GM21447 (cell line): ENCODE measurements at regions not wholly inside any gene's neighbourhood (a gene's known extent, or its start where the extent isn't known, plus 50 kb on each side); places are given as distances from the start of the nearest gene placed in this dataset.
A peak's percentile ranks its signal among the peaks of the same experiment; 100 is the strongest.
"Not testable (repeated sequence)": the region's sequence is repeated elsewhere in the genome, so short reads cannot be mapped to it uniquely, and the experiment has no call there.

Experiments used
- ATAC-seq: cut with Tn5 transposase; IDR thresholded peaks from one replicate; pipeline ENCODE4 v1.9.1; 2021; ENCODE audit not compliant: unreplicated experiment

DNA sequence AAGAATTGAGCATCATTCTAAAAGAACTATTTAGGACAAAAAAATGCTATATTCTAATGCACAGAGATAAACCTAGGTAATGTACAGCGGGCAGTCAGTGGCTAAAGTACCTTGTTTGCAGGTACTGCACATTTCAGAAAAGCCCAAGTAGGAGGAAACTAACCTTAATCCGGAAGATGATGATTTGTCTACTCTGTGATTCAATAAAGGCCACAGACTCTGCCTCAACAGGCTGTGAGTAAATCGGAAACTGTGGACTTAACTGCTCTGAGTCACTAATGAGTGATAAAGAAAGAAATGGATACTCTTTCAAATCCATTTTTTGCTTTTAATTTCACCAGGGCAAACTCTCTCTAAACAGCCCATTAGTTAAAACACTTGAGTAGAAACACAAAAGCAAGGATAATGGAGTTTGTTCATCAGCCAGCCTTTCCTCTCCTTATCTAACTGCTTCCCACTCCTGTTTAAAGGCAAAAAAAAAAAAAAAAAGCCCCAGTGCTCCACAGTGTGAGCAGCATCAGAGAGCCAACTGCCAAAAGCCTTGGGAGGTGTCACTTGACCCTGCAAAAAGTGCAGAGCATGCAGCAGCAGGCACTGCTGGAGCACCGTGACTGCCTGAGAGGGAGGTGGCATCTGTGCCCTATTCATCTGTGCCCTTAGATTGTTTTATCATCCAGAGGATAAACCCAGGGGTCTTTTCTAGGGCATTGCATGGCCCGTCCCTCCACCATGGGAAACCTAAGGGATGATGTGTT lies 187.7 kb downstream of the SATB1 start:
- ATAC-seq = peak; percentile 78

DNA sequence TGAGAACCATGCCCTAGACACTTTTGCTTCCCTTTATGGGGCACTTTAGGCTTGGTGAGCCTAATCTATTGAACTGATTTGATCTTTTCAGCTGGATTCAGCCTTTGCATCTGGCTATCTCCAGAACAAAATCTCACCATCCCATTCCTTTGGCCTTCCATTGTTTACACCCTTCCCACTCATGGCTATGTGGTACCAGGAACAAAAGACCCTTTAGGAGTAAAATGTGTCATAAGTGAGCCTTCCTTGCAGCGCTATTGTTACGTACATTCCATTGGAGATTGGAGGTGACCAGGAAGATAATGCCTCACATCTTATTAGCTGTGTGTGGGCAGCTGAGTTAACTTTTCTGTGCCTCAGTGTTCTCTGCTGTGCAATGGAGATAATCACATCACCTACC lies 188.4 kb downstream of the SATB1 start:
- ATAC-seq = no peak

DNA sequence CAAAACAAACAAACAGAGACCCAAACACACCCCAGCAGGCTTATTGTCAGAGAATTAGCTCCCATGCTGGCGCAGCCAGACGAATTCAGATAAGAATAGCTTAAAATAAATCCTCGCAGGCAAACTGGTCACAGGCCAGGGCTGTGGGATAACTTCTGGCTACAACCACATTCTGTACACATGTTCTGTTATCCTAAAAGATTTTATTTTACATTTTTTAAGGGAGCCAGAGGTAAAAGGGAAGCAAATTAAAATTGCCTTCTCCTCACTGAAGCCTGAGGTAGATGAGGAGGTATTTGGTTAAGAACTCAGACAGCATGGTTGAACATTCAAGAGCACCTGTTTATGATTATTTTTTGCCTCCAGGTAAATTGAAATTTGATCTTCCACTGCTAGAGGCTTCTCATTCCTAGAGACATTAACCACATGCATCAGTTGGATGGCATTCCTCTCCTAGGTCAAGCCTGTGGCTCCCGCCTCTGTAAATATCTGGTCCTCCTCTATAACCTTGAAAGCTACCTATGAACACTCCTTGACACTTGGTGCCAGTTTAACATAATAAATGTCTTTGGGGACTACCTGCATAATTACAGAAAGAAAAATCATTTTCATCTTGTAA lies 190.3 kb downstream of the SATB1 start:
- ATAC-seq = no peak

DNA sequence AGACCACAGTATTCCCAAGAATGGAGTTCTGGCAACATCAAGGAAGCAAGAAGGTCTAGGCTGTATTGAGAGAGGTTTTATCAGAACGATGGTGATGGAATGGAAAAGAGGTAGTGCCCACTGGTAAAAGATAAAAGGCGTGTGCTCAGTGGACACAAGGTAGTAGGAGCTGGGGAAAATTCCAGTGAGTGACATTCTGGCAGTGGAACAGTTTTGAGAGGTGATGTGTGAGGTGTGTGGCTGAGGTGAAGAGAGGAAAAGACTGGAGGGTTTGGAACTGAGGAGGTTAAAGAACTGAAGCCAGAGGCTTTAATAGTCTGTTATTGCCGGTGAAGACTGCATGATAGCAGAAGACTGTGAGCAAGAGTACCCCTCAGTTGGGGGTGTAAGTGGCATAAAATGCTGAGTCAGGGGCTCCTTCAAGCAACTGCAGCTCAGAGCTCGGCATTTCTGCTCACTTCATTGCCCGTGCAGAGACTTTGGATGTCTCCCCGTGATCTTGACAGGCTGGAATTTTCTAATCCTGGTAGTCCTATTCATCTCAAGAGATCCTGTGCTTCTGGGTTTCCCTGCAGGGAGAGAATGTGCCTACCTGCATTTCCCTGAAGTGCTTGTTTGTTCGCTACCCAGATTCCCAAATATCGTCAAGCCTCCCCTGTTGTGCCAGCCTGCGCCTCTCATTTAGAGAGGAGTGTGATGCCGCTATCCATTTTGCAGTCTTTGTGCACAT lies 191.0 kb downstream of the SATB1 start:
- ATAC-seq = no peak

DNA sequence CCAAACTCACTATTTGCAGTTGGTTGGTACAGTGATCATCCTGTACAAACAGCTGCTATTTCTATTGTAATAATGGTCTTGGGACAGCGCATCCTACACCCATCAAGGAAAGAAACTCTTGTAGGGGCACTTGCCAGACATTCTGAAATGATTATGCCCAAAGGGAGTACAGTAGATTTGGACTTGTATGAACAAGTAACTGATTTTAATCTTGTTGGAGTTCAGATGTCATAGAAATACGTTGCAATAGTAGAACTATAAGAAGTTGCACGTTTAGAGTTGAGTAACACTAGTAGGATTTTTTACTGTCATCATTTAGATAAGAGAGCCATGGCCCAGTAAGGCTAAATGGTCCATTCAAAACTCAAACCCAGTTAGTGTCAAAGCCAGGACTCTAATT lies 192.8 kb downstream of the SATB1 start:
- ATAC-seq = no peak

DNA sequence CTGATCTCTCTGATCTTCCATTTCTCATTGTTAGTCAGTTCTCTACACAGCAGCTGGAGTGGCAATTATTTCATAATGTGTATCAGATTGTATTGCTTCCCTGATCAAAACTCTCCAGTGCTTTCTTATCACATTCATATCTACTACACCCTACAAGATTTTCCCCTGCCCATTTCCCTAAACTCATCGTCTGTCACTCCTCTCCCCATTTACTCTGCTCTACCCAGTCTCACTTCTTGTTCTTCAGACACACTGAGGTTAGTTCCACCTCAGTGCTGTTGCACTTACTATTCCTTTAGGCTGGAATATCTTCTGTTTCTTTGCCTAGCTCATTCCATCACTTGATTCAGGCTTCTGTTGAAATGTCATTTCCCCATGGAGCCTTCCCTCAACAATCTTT lies 197.1 kb downstream of the SATB1 start:
- no peak for ATAC-seq

DNA sequence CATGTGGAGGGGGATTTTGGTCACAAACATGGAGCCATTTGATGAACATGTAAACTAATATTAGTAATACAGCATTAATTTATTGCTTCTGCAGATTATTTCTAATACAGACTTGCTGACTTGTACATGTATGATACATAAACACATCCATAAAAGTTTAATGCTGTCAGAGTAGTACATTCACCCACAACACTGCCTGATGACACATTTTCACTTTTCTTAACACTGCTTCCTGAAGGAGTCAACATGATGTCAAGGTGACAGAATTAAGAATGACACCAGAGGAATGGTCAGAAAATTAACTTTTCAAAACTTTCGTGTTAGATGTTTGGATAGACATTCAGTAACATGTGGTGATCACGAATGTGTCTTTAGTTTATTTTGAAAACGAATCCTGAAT lies 199.4 kb downstream of the SATB1 start:
- ATAC-seq = no peak

DNA sequence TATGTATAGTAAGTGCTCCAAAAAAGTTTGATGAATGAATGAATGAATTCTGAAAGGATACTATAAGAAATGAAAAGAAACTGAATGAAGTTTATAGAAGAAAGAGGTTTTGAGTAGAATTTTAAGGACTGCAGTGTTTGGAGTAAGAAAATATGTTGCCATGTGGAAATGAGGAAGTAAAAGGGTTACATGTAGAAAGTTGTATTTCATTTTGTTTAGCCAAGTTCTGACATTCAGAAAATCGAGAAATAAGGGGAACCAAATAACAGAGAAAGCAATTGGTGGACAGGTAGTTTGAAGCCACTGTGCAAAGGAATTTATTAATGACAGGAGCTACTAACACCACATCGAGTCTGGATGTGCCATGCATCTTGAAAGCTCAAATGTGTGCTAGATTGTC lies 200.7 kb downstream of the SATB1 start:
- no peak for ATAC-seq

DNA sequence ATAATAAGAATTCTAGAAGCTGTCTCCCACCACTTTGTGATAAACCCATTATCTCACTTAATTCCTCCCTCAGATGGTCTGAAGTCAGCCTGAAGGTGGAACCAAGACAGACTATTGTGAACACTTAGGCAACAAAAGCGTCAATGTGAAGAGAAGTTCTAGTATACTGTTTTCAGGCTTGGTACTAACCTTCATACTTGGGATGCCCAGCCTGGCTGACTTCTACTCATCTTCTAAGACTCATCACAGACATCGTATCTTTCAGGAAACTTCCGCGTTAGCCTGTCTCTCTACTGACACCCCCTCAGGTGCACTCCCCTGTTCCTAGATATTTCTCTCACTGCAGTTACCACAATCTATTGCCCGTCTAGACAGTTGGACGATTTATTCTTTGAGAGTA lies 201.2 kb downstream of the SATB1 start:
- ATAC-seq = peak; percentile 11

DNA sequence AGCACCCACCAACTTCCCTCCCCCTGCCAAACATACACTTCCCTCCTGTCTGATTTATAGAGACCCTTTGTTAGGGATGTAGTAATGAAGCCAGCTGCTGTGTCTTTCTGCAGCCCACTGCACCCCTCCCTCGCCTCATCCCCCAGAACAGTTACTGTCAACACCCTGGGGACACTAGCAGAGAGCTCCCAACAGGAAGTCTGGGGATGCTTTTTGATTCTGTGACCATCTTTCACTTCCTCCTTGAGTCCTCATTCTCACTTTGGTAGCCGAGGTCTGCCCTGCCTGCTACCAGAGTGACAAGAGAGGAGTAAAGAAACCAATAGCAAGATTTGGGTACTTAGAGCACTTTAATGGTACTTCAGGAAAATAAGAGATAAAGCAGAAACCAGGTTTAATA lies 201.6 kb downstream of the SATB1 start:
- peak; percentile 99 for ATAC-seq

DNA sequence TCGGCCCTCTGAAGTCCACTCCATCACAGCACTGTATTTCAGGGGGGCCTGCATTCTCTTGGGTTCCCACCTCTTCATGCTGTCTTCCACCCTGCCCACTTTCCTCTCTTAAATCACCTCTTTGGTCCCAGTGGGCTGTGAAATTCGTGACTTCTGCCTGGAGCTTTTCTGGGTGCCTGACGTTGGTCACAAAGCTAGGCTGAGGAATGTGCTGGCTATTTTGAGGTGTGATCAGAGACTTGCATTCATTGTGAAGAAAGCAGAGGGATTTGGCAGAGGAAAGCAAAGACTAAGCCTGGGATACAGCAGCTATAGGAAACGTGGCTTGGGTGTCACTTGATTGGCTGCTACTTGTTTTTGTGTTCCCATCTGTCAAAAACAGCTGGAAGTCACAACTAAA lies 202.5 kb downstream of the SATB1 start:
- ATAC-seq = no peak

DNA sequence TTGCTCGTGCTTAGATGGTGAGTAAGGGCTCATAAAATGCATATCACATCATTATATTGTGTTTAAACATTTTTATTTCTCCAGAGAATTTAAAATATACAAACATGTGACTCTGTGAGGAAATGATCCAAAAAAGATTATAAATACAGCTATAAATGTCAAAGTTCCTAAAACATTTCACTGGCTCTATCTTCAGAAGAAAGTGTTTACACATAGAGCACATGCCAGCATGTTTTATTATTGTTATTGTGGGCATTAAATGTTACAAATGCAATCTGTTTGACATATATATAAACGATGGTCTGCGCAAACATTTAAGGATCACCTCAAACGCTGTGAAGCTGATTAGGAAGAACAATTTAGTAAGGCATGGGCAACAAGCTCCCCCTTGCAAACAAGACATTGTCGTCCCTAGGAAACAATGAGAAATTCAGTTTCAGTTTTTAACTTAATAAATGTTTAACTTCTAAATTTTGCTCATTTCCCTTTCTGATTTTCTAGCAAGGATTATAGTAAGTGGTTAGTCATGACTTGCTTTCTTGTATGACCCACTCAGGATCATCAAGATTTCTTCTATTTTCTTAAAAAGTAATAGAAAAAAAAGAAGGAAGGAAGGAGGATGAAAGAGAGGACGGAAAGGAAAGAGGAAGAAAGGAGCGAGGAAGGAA lies 207.5 kb downstream of the SATB1 start:
- ATAC-seq = peak; percentile 46

DNA sequence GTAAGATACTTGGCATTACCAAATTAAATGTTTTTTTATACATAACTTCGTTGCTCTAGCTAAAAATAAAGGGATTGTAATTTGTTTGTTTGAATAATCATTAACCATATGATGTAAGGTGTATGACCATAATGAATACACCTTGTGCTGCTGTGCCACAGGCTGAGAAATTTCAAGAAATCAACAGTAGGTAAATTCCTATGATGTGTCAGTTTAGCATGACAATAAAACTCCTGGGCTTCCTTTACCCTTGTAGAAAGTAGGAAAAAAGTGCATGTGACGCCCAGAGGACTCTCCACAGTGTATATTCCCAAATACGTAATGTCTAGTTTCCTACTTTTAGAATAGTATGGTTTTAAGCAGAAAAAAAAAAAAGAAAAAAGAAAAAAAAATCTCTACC lies 208.1 kb downstream of the SATB1 start:
- ATAC-seq = no peak

DNA sequence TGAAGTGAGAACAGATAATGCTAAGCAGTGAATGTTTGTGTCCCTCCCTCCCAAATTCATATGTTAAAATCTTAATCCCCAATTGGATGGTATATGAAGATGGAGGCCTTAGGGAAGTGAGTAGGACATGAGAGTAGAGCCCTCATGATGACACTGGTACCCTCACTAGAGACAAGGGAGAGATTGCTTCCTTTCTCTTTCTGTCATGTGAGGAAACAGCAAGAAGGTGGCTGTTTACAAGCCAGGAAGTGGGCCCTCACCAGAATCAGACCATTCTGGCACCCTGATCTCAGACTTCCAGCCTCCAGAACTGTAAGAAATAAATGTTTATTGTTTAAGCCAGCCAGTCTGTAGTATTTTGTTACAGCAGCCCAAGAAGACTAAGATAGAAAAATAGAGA lies 209.5 kb downstream of the SATB1 start:
- ATAC-seq = no peak

DNA sequence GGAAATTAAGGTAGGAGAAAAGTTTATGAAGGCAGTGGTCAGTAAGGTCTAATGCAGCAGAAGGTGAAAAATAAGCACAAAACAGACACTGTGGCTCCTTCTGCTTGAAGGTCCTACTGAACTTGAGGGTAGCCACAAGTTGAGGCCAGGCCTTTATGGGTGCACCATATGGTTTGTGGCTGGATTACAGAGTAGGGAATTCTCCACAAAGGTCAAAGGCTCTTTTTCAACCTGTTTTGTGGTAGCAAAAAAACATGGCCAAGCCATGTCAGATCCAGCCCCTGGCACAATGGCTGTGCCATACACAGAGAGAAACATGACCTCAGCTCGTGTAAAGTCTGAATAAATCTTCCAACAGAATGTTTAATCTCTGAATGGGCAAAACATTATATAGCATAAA lies 214.0 kb downstream of the SATB1 start:
- no peak for ATAC-seq

DNA sequence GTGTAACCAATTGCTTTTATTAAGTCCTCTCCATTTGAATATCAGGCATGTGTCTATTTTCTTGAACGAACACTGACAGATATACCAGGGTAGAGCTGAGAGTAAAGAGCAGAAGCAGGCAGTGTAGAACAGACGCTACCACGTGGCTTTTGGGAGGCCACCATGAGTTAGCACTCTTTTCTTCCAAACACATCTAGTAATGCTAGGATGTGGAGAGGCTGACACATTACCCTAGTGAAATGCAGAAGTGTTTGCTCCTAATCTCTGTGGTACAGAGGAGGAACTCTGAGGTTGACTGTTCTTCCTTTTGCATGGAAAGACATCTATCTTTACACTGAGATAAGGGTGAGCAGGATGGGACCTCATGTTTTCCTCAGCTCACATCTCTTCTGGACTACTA lies 216.3 kb downstream of the SATB1 start:
- no peak for ATAC-seq

DNA sequence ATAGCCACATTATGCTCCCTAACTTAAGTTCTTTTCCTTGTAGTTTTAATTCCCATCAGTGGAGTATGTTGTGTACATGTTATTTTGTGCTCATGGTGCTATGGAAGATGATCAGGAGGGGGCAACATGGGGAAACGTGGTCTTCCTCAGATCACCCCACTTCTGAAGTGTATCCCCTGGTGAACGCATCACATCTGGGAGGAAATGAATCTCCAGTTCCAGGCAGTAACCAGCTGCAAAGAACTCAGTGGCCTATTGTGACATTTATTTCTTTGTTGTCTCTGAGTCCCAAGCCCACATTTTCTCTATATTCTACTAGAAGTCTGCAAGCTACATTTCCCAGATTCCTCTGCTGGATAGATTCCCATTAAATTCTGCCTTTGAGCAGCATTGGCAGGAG lies 217.0 kb downstream of the SATB1 start:
- ATAC-seq = no peak

DNA sequence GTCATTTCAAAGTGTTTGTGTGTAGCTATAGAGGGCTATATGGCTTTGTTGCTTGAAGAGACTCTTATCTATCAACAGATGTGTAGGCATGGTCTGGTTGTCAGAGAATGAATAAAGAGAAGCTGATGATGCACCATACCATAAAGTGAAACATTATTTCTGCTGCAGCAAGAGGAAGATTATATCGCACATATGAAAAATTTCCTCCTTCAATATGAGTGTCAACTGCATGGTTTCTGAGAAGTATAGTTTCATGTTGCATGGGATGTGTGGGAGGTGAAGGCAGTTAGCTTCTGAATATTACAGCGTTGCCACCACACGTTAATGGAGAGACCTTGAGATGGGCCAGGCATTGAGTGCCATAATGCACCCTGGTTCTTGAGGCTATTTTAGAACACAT lies 217.9 kb downstream of the SATB1 start:
- ATAC-seq = no peak

DNA sequence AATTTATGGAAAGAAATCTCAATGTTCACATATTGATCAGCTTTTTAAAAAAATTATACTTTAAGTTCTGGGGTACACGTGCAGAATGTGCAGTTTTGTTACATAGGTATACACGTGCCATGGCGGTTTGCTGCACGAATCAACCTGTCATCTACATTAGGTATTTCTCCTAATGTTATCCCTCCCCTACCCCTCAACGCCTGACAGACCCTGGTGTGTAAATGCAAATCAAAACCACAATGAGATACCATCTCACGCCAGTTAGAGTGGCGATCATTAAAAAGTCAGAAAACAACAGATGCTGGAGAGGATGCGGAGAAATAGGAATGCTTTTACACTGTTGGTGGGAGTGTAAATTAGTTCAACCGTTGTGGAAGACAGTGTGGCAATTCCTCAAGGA lies 219.4 kb downstream of the SATB1 start:
- not testable (repeated sequence) for ATAC-seq

DNA sequence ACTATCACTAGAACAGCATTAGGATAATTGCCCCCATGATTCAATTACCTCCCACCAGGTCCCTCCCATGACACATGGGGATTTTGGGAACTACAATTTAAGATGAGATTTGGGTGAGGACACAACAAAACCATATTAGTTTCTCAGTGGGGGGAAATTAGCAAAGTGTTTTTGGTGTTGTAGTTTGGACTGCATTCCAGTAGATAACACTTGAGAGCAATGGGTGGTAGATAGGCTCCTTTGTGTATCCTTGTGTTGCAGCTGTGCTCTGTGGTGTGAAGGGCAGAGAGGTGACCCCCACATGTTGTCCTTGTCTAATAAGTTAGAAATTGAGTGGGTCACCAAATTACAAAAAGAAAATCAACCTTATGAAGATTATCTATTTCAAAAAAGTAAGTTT lies 223.8 kb downstream of the SATB1 start:
- ATAC-seq = no peak

DNA sequence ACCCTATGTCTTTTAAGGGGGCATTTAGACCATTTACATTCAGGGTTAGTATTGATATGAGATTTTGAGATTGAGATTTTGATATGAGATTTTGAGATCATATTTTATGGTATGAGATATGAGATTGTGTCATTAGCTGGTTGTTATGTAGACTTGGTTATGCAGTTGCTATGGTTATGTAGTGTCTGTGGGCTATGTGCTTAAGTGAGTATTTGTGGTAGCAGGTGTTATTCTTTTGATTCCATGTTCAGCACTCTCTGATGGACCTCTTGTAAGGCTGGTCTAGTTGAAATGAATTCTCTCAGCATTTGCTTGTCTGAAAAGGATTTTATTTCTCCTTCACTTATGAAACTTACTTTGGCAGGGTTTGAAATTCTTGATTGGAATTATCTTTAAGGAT lies 225.4 kb downstream of the SATB1 start:
- ATAC-seq = no peak

DNA sequence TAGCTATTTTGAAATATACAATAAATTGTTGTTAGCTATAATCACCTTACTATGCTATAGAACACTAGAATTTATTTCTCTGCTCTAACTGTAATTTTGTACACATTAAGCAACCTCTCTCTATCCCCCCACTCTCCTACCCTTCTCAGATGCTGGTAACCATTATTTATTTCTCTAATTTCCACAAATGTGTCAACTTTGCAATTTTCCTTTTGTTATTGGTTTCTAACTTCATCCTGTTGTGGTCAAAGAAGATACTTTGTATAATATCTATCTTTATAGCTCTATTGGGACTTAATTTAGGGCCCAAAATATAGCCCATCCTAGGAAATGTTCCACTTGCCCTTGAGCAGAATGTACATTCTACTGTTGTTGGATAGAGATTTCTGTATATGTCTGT lies 229.3 kb downstream of the SATB1 start:
- no peak for ATAC-seq
